MCF 10A (cell line): ENCODE measurements at regions not wholly inside any gene's neighbourhood (a gene's known extent, or its start where the extent isn't known, plus 50 kb on each side); places are given as distances from the start of the nearest gene placed in this dataset.

Experiments used
- BruUV-seq: library from RNA; stranded (reverse); fragments of 400-500 nt; replicated peaks from 2 replicates; lab custom pipeline; 2021; lab: Mats Ljungman, UMichigan
- CTCF ChIA-PET: fragments of 300-600 bp; sonication (Branson Sonifier 250); formaldehyde crosslinking; extraction: SDS; loops from one replicate; lab custom pipeline; 2021; ENCODE audit warnings: antibody characterized with exemption, inconsistent platforms; lab: Yijun Ruan, JAX
- POLR2A ChIA-PET: fragments of 300-600, 350-650 bp; sonication (Branson Sonifier 250); formaldehyde crosslinking; extraction: SDS; loops from one replicate; lab custom pipeline; 2020; ENCODE audit warnings: antibody characterized with exemption, inconsistent platforms; lab: Yijun Ruan, JAX
- DNase-seq: peaks from one replicate; pipeline ENCODE4 v3.0.0-alpha.2; 2018; ENCODE audit not compliant: unreplicated experiment
- H3K27ac Mint-ChIP-seq: one replicate; pipeline ENCODE4 v1.8.0; 2022; ENCODE audit warnings: mild to moderate bottlenecking, low read depth, mixed read lengths; ENCODE audit not compliant: unreplicated experiment
- H3K27me3 Mint-ChIP-seq: one replicate; pipeline ENCODE4 v1.8.0; 2022; ENCODE audit warnings: mixed read lengths; ENCODE audit not compliant: insufficient read depth, unreplicated experiment
- H3K36me3 Mint-ChIP-seq: one replicate; pipeline ENCODE4 v1.8.0; 2022; ENCODE audit warnings: mild to moderate bottlenecking, moderate library complexity, mixed read lengths; ENCODE audit not compliant: insufficient read depth, unreplicated experiment
- H3K4me1 Mint-ChIP-seq: one replicate; pipeline ENCODE4 v1.8.0; 2022; ENCODE audit warnings: mixed read lengths; ENCODE audit not compliant: insufficient read depth, unreplicated experiment
- H3K4me3 Mint-ChIP-seq: one replicate; pipeline ENCODE4 v1.8.0; 2022; ENCODE audit warnings: mild to moderate bottlenecking, moderate library complexity, mixed read lengths; ENCODE audit not compliant: unreplicated experiment
- H3K9me3 Mint-ChIP-seq: one replicate; pipeline ENCODE4 v1.8.0; 2022; ENCODE audit warnings: mixed read lengths; ENCODE audit not compliant: unreplicated experiment
- CTCF ChIP-seq: fragments of 200-600 bp; IDR thresholded peaks from one replicate; pipeline ENCODE4 v1.8.0; 2022; ENCODE audit warnings: antibody characterized with exemption, mild to moderate bottlenecking; ENCODE audit not compliant: unreplicated experiment
- intact Hi-C: fragments of 100-400 bp; cut with micrococcal nuclease; formaldehyde crosslinking; loops from 2 replicates; pipeline ENCODE4 v1.14.1; 2022

DNA sequence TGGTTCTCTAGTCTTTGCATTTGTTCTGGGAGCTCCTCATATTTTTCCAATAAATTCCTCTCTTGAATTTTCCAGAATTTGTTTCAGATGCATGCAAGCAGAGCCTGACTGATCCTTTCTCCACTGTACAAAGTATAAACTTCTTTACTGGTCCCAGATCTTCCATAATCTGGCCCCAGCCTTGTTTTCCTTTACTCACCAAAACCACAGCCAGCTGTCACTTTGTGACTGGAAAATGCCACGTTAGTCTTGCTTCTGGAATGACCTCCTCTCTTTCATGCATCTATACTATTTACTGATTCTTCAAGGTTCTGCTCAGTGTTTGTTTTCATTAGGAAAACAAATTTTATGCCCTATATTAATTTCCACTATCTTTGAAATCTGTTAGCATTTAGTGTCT lies 60.4 kb upstream of the SPPL2A start:
- no peaks in the 10 kb centered on the region for H3K36me3 Mint-ChIP-seq
- H3K4me1 Mint-ChIP-seq = peaks cover 8% of the 10 kb centered on the region
- no peaks in the 10 kb centered on the region for H3K9me3 Mint-ChIP-seq
- H3K4me3 Mint-ChIP-seq = no peak overlapping the region
- no peak overlapping the region for H3K27ac Mint-ChIP-seq
- ChIA-PET CTCF (no interaction called here), POLR2A (interaction anchor here (0.8 to 1.9 kb wide), 2 partner anchors 10 to 61 kb away, joined by 3 to 5 read pairs; no protein-coding TSS in a partner anchor)
- intact Hi-C loops = no loop called here
- no peaks in the 10 kb centered on the region for H3K27me3 Mint-ChIP-seq
- DNase-seq = no peak
- BruUV-seq = no TSS peak
- TF ChIP-seq CTCF = no peak

GRCh38 chr15:50824514-50824913 lies 59.0 kb upstream of the SPPL2A start:
- H3K4me1 Mint-ChIP-seq = peaks cover 10% of the 10 kb centered on the region
- no peaks in the 10 kb centered on the region for H3K9me3 Mint-ChIP-seq
- no peaks in the 10 kb centered on the region for H3K36me3 Mint-ChIP-seq
- H3K4me3 Mint-ChIP-seq = no peak overlapping the region
- no peak overlapping the region for H3K27ac Mint-ChIP-seq
- no TSS peak for BruUV-seq
- TF ChIP-seq CTCF = no peak
- no peak for DNase-seq
- POLR2A ChIA-PET = interaction anchor here (0.6 to 1.9 kb wide), 2 partner anchors 8 to 60 kb away, joined by 3 to 5 read pairs; no protein-coding TSS in a partner anchor
- CTCF ChIA-PET = no interaction called here
- no peaks in the 10 kb centered on the region for H3K27me3 Mint-ChIP-seq
- intact Hi-C loops = no loop called here

GRCh38 chr15:50823281-50823680 lies 57.8 kb upstream of the SPPL2A start:
- intact Hi-C loops = no loop called here
- Mint-ChIP-seq H3K4me1 (peaks cover 10% of the 10 kb centered on the region), H3K27me3 (no peaks in the 10 kb centered on the region), H3K36me3 (no peaks in the 10 kb centered on the region), H3K4me3 (no peak overlapping the region), H3K27ac (no peak overlapping the region), H3K9me3 (no peaks in the 10 kb centered on the region)
- BruUV-seq = no TSS peak
- DNase-seq = no peak
- POLR2A ChIA-PET = no interaction called here
- TF ChIP-seq CTCF = no peak
- CTCF ChIA-PET = no interaction called here

- intact Hi-C loops = no loop called here
- ChIA-PET CTCF (interaction anchor here (0.6 to 0.7 kb wide), 2 partner anchors 80 to 215 kb away, joined by 3 read pairs; no protein-coding TSS in a partner anchor), POLR2A (interaction anchor here (0.6 to 1.6 kb wide), 3 partner anchors 11 to 397 kb away, joined by 3 to 5 read pairs (median 4); no protein-coding TSS in a partner anchor)
- DNase-seq = no peak
- no peaks in the 10 kb centered on the region for H3K27me3 Mint-ChIP-seq
- no peaks in the 10 kb centered on the region for H3K36me3 Mint-ChIP-seq
- H3K27ac Mint-ChIP-seq = no peak overlapping the region
- no peak overlapping the region for H3K4me3 Mint-ChIP-seq
- peaks cover 12% of the 10 kb centered on the region for H3K4me1 Mint-ChIP-seq
- no peak for TF ChIP-seq CTCF
- no peaks in the 10 kb centered on the region for H3K9me3 Mint-ChIP-seq
- BruUV-seq = no TSS peak
Measured at GRCh38 chr15:50821476-50821875, 56.0 kb upstream of the SPPL2A start.
